ENCODE measurements at regions not wholly inside any gene's neighbourhood (a gene's known extent, or its start where the extent isn't known, plus 50 kb on each side); places are given as distances from the start of the nearest gene placed in this dataset.

- no peak for DNase-seq (ENCODE audit: low read depth)
These were observed 80.1 kb upstream of the CREB1 start for GRCh38 chr2:207449642-207450165.

DNA sequence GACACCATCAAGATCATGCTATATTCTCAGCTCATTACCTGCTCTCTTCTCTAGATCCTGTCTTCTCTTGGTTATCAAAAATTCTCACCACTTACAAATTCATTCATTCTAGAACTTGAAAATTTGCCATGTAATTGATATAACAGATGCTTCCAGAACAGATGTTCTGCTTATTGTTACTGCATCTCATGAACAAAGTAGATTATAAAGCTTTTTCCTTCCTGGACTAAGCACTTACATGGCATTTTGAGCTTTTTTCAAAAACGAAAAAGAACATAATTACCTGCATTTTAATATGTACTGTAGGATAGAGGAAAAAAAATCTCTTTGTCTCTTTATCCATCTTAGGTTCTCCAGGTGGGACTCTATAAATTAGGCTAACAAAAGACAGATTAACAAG, 79.6 kb upstream of the CREB1 start:
- no peak for DNase-seq (ENCODE audit: low read depth)

- no peak for DNase-seq (ENCODE audit: low read depth)
These were observed 71.2 kb upstream of the CREB1 start for GRCh38 chr2:207458582-207458981.

- no peak for DNase-seq (ENCODE audit: low read depth)
These were observed 69.6 kb upstream of the CREB1 start for GRCh38 chr2:207459990-207460757.

DNA sequence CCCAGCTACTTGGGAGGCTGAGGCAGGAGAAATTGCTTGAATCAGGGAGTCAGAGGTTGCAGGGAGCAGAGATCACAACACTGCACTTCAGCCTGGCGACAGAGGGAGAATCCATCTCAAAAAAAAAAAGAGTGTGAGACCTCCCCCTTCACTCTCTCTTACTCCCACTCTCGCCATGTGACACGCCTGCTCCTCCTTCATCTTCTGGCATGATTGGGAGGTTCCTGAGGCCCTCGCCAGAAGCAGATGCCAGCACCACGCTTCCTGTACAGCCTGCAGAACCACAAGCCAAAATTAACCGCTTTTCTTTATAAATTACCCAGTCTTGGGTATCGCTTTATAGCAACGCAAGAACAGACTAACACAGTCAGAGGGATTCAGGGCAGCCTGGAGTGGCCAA, 66.3 kb upstream of the CREB1 start:
- DNase-seq (ENCODE audit: low read depth): no peak

DNA sequence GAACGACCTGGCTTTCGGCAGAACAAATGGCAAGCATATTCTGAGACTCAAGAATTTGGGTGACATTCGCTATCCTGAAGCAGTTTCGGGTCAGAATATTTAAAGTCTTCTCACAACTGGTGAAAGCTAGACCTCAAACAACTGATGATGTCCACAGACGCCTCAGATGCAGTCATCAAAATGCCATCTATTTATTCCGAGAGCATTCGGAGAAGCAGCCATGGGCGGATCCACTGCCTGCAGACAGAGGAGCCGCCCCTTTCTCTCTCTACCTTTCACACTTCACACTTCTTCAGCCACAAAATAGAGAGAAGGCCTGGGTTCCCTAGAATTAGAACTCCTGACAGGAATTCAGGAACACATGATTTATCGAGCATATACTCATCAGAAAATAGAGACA, 65.8 kb upstream of the CREB1 start:
- DNase-seq (ENCODE audit: low read depth): no peak

DNA sequence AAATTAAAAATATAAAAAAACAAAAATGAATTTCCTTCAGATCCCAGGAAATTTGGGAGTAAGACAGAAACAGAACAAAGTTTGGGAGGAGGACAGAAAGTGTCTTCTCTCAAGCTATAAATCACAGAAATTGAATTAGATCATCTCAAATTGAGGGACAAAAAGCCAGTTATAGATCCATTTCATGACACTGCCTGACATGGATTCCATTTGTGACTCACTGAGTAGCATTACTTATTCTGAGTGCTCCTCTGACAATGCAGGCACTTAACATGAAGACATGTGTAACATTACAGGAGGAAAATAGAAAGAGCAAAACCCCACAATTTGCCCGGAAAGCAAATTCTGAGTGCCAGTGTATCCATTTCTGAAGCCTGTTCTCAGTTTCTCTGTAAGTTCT, 63.9 kb upstream of the CREB1 start:
- DNase-seq (ENCODE audit: low read depth): no peak

DNA sequence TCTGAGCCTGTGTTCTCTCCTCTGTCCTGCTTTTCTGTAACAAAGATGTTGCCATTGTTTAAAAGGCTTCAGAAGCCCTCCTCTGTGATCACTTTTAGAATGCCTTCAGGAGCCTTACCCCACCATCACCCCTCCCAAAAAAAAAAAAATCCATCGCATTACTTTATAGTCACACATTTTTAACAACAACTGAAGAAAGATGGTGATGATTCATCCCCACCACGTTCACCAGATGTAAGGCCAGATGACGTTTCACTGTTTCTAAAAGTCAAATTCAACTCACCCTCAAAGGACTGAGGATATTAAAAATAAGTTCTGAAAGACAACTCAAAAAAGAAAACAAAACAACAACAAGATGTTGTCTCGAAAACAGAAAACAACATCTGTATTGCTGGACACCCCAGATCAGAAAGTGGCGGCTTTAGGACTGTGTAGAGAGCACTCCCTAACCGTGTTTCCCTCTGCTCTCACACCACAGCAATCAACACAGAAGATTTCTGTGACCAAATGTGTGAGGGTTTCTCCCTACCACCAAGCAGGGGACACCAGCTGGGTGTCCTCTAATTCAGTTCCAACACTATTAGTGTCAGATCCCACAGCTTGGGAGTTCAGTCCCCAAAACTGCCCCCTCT, 61.9 kb upstream of the CREB1 start:
- peak; percentile 52 for DNase-seq (ENCODE audit: low read depth)

GRCh38 chr2:207468488-207468887, 61.3 kb upstream of the CREB1 start:
- no peak for DNase-seq (ENCODE audit: low read depth)

GRCh38 chr2:207469451-207469850, 60.3 kb upstream of the CREB1 start:
- DNase-seq (ENCODE audit: low read depth): no peak

DNA sequence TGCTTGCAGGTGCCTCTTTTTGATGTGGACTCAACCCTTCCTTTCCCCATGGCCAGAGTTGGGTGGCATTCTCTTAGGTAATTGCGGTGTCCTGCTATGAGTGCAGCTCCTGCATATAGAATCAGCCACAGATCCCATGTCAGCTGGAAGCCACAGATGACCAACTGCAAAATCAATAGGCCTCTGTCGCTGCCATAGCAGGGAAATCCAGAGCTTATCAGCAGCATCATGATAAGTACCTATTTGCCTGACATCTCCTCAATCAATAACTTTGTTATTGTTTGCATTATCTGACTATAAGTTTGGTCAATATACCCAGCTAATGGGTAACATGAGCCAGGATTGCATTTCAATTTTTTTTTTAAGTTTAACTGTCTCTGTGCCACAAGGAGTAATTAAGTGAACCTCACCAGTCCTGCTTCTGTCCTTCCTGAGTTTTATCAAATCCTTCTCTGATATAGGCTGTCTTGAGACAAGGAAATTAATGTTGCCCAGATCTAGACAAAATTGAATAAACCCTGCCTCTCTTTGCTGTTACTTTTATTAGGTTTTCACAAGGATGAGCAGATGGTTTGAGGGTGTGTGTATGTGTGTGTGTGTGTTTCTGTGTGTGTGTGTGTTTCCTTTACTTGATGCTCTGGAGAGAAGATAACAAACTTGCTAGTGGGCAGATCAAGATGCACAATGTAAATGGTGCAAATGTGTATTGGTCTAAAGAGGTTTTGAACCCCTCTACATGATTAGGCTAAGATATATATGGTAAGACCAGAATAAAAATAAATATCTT, 59.6 kb upstream of the CREB1 start:
- DNase-seq (ENCODE audit: low read depth): no peak

GRCh38 chr2:207471261-207471660, 58.5 kb upstream of the CREB1 start:
- no peak for DNase-seq (ENCODE audit: low read depth)

DNA sequence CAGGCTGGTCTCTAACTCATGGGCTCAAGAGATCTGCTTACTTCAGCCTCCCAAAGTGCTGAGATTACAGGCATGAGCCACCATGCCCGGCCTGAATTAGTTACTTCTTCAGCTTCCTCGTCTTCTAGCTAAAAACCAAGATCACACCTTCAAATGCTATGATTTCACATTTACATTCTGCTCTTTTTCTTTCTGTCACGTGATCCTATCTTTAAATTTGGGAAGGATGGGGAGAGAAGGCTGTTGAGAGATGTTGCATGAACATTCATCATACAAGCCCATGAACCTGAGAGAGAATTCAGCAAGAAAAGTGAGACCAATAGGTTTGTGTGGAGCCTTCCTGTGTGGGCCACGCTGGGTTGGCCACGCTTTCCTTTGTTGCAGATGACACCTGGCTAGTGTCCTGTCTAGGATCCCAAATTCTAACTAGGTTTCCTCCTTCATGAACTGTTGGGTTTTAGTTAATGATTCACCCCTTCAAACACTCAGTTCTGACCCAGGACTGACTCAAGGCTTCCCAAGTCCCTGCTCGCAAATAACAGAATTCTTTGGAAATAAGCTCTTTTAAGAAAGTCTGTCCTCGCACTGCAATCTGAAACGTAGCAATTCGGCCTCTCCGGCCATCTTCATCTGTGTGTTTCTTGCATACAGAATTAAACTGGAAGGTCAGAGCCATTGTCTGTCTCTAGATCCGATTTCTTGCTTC, 57.3 kb upstream of the CREB1 start:
- no peak for DNase-seq (ENCODE audit: low read depth)

DNA sequence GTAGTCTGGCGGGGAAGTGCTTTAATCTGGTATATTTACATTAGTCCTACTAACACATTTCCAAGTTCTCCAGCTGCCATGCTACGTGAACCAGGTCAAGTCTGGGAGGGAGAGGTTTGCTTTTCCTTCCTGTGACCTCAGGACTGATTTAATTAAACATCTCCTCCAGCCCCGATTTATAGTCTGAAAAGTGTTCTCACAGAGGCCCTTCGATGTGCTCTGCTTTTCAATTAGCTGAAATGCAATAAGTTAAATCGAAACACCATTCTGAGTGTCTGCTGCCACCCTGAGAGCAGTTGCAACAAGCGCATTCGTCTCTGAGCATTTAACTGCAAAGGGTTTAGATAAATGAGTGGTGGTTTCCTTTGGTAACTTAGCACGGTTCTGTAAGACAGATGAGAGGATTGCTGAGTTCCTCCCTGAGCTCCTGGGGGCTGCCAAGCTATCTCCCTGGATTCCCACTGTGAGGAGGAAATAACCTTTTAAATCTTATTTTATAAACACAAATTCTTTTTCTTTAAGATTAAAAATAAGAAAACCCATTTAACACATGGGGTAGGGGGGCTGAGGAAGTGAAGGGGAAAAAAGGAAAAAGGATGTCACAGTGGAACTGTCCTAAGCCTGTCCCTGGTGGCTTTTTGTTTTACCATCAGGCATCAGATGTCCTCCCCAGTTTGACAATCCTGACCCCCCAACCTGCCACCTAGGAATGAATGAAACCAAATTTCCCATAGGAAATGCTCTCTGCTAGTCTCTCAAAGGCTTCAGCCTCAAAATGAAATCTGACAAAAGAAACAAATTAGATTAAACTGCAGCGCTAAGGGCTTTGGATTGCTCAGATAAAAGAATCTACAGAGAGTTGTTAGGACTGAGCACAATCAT, 56.5 kb upstream of the CREB1 start:
- peak; percentile 79 for DNase-seq (ENCODE audit: low read depth)

GRCh38 chr2:207473931-207474235, 55.9 kb upstream of the CREB1 start:
- DNase-seq (ENCODE audit: low read depth): no peak

- peak; percentile 52 for DNase-seq (ENCODE audit: low read depth)
These were observed 54.8 kb upstream of the CREB1 start for GRCh38 chr2:207474863-207475485.

DNA sequence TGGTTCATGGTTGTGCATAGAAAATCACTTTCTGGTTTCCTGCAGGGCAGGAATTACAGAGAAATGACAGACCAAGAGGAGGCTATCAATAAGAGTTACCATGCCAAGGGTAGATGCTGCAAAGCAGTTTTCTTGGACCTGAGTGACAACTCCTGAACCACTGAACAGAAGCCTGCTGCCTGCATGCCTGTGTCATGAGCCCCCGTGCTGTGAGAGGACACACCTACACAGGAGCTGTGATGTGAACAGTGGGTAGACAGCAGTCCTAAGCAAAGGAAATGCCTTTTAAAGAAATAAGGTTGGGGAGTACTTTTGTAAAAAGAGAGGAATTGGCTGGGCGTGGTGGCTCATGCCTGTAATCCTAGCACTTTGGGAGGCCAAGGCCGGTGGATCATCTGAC, 54.2 kb upstream of the CREB1 start:
- peak; percentile 15 for DNase-seq (ENCODE audit: low read depth)

DNA sequence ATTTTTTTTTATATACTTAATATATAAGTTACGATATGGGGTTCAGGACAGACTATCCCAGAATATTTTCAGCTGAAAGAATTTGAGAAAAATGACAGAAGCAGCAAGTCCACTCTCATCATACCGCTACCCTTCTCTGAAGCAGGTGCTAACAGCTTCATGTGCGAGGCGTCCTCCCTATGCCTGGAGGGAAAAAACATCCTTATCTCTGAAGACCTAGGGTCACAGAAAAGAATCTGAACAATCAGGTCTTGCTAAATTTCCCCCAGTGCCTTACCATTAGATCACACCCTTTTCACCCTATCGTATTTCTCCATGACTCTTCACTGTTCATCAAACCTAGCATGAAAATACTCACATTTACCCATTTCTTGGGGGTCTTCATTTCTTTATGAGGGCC, 51.9 kb upstream of the CREB1 start:
- no peak for DNase-seq (ENCODE audit: low read depth)

DNA sequence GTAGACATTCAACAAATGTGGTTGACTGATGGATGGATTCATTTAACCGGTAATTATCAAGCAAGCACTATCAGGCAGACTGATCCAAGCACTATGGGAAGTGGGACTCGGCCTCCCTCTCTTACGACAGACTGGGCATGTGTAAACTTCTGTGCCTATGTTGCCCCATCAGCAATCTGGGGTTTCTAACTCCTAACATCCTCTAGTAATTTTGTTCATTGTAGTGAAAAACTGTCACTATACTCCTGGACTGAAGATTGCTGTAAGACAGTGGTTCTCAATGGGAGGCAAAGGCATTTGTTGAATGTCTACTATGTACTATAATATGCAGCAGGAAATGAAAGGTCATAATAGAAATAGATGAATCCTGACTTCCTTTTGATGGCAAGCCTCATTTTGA, 51.2 kb upstream of the CREB1 start:
- no peak for DNase-seq (ENCODE audit: low read depth)

GRCh38 chr2:207479198-207479785, 50.5 kb upstream of the CREB1 start:
- no peak for DNase-seq (ENCODE audit: low read depth)

All from M059J (cell line).